RWPE2 (cell line): ENCODE measurements at regions not wholly inside any gene's neighbourhood (a gene's known extent, or its start where the extent isn't known, plus 50 kb on each side); places are given as distances from the start of the nearest gene placed in this dataset.

Experiments
- ATAC-seq: fragments of 200-7000 bp; cut with Tn5 transposase; 3 replicates; pipeline ENCODE4 v1.9.1; 2021; ENCODE audit warnings: low read depth
- DNase-seq: peaks from one replicate; pipeline ENCODE4 v3.0.0-alpha.2; 2020; ENCODE audit warnings: low spot score
- H3K27ac ChIP-seq: fragments of 450-650 bp; 2 replicates; pipeline ENCODE4 v1.5.1; 2017; ENCODE audit warnings: mild to moderate bottlenecking; ENCODE audit not compliant: poor library complexity, severe bottlenecking
- H3K27me3 ChIP-seq: fragments of 250-450 bp; sonication (Bioruptor Pico); 2 replicates; pipeline ENCODE4 v1.5.1; 2021; ENCODE audit warnings: mild to moderate bottlenecking, moderate library complexity; ENCODE audit not compliant: insufficient read depth, poor library complexity, severe bottlenecking
- H3K36me3 ChIP-seq: fragments of 250-450 bp; sonication (Bioruptor Pico); 2 replicates; pipeline ENCODE4 v1.5.1; 2020; ENCODE audit warnings: low read depth, mild to moderate bottlenecking, moderate library complexity
- H3K4me1 ChIP-seq: fragments of 250-450 bp; sonication (Bioruptor Pico); 2 replicates; pipeline ENCODE4 v1.5.1; 2021; ENCODE audit warnings: mild to moderate bottlenecking, moderate library complexity; ENCODE audit not compliant: insufficient read depth, poor library complexity, severe bottlenecking
- H3K4me3 ChIP-seq: fragments of 250-450 bp; sonication (Bioruptor Pico); 2 replicates; pipeline ENCODE4 v1.5.1; 2021; ENCODE audit warnings: mild to moderate bottlenecking, moderate library complexity; ENCODE audit not compliant: severe bottlenecking
- H3K9me3 ChIP-seq: fragments of 250-450 bp; sonication (Bioruptor Pico); 2 replicates; pipeline ENCODE4 v1.5.1; 2021; ENCODE audit warnings: mild to moderate bottlenecking, moderate library complexity; ENCODE audit not compliant: severe bottlenecking
- TF ChIP-seq, protein P1 (sequence below): fragments of 450-650 bp; IDR thresholded peaks from one replicate; pipeline ENCODE4 v1.5.1; 2017; ENCODE audit warnings: mild to moderate bottlenecking, moderate library complexity; ENCODE audit not compliant: poor library complexity, severe bottlenecking

DNA sequence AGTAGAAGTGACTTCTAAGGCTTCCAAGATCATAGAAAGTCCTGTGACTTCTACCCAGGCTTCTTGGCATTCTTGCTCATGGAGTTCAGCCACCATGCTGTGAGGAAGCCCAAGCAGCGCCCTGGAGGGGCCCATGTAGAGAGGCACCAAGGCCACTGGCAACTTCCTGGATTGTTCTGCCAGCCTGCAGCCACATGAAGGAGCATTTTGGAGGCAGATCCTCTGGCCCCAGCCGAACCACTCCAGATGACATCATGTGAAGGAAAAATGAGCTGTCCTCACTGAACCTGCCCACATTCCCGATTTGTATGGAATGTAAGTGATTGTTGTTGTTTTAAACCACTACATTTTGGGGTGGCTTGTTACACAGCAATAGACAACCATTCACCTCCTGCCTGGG, 51.5 kb upstream of the MNX1 start:
- H3K4me3 ChIP-seq = no peak overlapping the region
- peaks cover 10% of the 10 kb centered on the region for H3K27me3 ChIP-seq
- H3K9me3 ChIP-seq = no peaks in the 10 kb centered on the region
- no peak for DNase-seq
- TF ChIP-seq, protein P1, sequence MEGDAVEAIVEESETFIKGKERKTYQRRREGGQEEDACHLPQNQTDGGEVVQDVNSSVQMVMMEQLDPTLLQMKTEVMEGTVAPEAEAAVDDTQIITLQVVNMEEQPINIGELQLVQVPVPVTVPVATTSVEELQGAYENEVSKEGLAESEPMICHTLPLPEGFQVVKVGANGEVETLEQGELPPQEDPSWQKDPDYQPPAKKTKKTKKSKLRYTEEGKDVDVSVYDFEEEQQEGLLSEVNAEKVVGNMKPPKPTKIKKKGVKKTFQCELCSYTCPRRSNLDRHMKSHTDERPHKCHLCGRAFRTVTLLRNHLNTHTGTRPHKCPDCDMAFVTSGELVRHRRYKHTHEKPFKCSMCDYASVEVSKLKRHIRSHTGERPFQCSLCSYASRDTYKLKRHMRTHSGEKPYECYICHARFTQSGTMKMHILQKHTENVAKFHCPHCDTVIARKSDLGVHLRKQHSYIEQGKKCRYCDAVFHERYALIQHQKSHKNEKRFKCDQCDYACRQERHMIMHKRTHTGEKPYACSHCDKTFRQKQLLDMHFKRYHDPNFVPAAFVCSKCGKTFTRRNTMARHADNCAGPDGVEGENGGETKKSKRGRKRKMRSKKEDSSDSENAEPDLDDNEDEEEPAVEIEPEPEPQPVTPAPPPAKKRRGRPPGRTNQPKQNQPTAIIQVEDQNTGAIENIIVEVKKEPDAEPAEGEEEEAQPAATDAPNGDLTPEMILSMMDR = no peak
- ATAC-seq = no peak
- H3K4me1 ChIP-seq = no peaks in the 10 kb centered on the region
- no peaks in the 10 kb centered on the region for H3K36me3 ChIP-seq
- no peak overlapping the region for H3K27ac ChIP-seq

DNA sequence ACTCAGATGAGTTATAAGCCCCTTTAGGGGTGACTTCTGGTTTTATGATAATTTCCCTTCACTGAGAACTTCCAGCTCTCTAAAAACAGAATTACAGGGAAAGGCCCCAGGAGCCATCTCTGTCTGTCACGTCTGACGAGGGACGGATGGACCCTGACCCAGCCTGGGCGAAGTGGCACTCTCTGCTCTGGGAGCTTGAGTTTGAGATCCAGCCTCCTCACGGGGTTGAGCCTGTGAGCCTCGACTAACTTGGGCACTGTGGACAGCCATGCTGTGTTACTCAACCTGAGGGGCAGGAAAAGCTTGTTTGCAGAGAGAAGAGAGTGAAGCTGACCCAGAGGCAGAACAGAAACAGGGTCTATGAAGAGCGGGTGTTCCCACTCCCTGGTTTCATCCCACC, 54.6 kb upstream of the MNX1 start:
- Histone ChIP-seq H3K9me3 (no peaks in the 10 kb centered on the region), H3K4me1 (no peaks in the 10 kb centered on the region), H3K27ac (no peak overlapping the region), H3K4me3 (no peak overlapping the region), H3K27me3 (peaks cover 12% of the 10 kb centered on the region), H3K36me3 (no peaks in the 10 kb centered on the region)
- ATAC-seq = no peak
- DNase-seq = no peak
- TF ChIP-seq, protein P1 = no peak

DNA sequence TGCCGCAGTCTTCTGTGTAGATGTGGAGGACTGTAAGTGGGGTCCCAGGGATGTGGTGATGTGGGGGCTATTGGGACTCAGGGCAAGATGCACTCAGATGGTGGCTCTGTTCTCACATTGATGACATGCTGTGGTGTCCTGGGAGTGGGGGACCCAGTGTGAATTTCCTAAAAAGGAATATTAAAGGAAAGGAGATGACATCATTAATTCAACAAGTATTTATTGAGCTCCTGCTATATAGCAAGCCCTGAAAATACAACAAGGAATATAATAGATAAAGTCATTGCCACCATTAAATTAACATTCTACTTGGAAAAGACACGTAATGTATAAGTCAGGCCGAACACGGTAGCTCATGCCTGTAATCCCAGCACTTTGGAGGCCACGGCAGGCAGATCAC, 61.9 kb upstream of the MNX1 start:
- no peaks in the 10 kb centered on the region for H3K4me1 ChIP-seq
- H3K4me3 ChIP-seq = no peak overlapping the region
- H3K27me3 ChIP-seq = peaks cover 12% of the 10 kb centered on the region
- ATAC-seq = no peak
- no peak for DNase-seq
- no peaks in the 10 kb centered on the region for H3K36me3 ChIP-seq
- TF ChIP-seq, protein P1 = no peak
- H3K27ac ChIP-seq = no peak overlapping the region
- no peaks in the 10 kb centered on the region for H3K9me3 ChIP-seq

DNA sequence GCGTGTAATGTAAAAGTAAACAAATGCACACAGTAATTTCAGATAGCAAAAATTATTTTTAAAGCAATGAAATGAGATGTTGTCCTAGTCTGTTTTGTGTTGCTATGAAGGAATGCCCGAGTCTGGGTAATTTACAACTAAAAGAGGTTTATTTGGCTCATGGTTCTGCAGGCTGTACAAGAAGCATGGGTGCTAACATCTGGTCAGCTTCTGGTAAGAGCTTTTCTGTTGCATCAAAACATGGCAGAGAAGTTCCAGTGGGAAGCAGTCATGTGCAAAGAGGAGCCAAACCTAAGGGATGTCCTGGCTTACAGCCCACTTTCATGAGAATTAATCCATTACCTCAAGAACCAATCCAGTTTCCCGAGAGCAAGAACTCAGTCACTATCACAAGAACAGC, 62.9 kb upstream of the MNX1 start:
- H3K27ac ChIP-seq = no peak overlapping the region
- H3K4me1 ChIP-seq = no peaks in the 10 kb centered on the region
- no peak for DNase-seq
- no peak for ATAC-seq
- peaks cover 16% of the 10 kb centered on the region for H3K27me3 ChIP-seq
- H3K36me3 ChIP-seq = no peaks in the 10 kb centered on the region
- TF ChIP-seq, protein P1 = no peak
- no peaks in the 10 kb centered on the region for H3K9me3 ChIP-seq
- no peak overlapping the region for H3K4me3 ChIP-seq

DNA sequence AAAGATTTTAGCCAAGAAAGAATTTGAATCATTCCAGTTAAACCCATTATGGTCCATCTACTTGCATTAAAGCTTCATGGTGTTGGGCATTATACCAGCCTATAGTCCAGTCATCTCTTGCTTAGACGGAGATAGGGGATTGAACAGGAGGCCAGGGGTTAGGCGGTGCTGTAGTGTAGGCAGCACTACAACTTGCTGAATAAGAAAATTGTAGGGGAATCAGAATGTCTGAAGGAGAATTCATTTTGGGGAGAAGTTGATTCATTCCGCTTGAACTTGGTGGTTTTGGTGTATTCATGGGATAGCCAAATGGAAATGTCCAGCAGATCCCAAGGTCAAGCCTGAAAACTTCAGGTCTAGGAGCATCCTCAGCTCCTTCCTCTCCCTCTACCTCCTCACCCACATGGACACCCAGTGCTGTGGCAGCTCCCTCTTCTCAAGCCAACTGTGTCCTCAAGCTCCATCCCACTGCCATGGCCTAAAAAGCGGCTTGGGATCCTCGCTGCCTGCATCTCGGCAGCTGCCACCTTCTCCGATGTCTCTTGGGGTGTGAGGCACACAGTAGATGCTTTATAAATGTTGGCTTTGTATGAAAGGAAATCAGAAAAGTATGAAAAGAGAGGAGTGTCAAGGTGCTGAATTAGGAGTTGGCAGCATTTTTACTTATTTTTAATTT, 63.6 kb upstream of the MNX1 start:
- Histone ChIP-seq H3K4me1 (no peaks in the 10 kb centered on the region), H3K36me3 (no peaks in the 10 kb centered on the region), H3K27me3 (peaks cover 15% of the 10 kb centered on the region), H3K4me3 (no peak overlapping the region), H3K9me3 (no peaks in the 10 kb centered on the region), H3K27ac (no peak overlapping the region)
- no peak for ATAC-seq
- DNase-seq = no peak
- TF ChIP-seq, protein P1 = no peak
